PFSK-1 (cell line): ENCODE measurements at regions not wholly inside any gene's neighbourhood (a gene's known extent, or its start where the extent isn't known, plus 50 kb on each side); places are given as distances from the start of the nearest gene placed in this dataset.

ENCODE experiments used
- FOXP2 ChIP-seq: optimal IDR thresholded peaks from 2 replicates; pipeline ENCODE3; 2011; ENCODE audit warnings: borderline replicate concordance, control low read depth, inconsistent platforms; ENCODE audit not compliant: insufficient read depth; ENCODE audit errors: extremely low read length, extremely low read depth
- POLR2AphosphoS5 ChIP-seq: IDR thresholded peaks from 2 replicates; pipeline ENCODE4 v1.6.1; 2012; ENCODE audit warnings: low read depth, mild to moderate bottlenecking, control low read depth, low read length, moderate library complexity
- REST ChIP-seq, 2 experiments: IDR thresholded peaks; 2 replicates each; pipeline versions ENCODE4 v1.6.1 to v1.8.0; 2011 to 2012; ENCODE audit warnings: low read depth in 2 of 2, low read length in 2 of 2, control low read depth in 1 of 2, inconsistent platforms in 1 of 2, mild to moderate bottlenecking in 1 of 2, moderate library complexity in 1 of 2; ENCODE audit not compliant: insufficient read depth in 1 of 2
- SIN3A ChIP-seq: IDR thresholded peaks from 2 replicates; pipeline ENCODE4 v1.6.1; 2012; ENCODE audit warnings: mild to moderate bottlenecking, low read length, moderate library complexity, borderline replicate concordance; ENCODE audit not compliant: insufficient read depth
- TAF1 ChIP-seq: IDR thresholded peaks from 2 replicates; pipeline ENCODE4 v1.6.1; 2012; ENCODE audit warnings: low read length, control low read depth, borderline replicate concordance; ENCODE audit not compliant: insufficient read depth

- TF ChIP-seq SIN3A (no peak), TAF1 (no peak), POLR2AphosphoS5 (no peak), REST (IDR thresholded peaks at IDR 0.05; ENCODE audit: insufficient read depth in 1 of 2, low read depth in 2 of 2, low read length in 2 of 2) (no peak), FOXP2 (no peak)
These were observed 548.3 kb downstream of the GATA3 start for GRCh38 chr10:8602821-8603220.

GRCh38 chr10:8614054-8614565 lies 559.6 kb downstream of the GATA3 start:
- TF ChIP-seq TAF1: no peak
- TF ChIP-seq REST (IDR thresholded peaks at IDR 0.05; ENCODE audit: insufficient read depth in 1 of 2, low read depth in 2 of 2, low read length in 2 of 2): no peak
- TF ChIP-seq POLR2AphosphoS5: no peak
- TF ChIP-seq SIN3A: no peak
- TF ChIP-seq FOXP2: no peak

- TF ChIP-seq POLR2AphosphoS5 (no peak), SIN3A (no peak), REST (IDR thresholded peaks at IDR 0.05; ENCODE audit: insufficient read depth in 1 of 2, low read depth in 2 of 2, low read length in 2 of 2) (no peak), TAF1 (no peak), FOXP2 (no peak)
These were observed 560.6 kb downstream of the GATA3 start for GRCh38 chr10:8615118-8615517.

- TF ChIP-seq TAF1: no peak
- TF ChIP-seq POLR2AphosphoS5: no peak
- no peak for TF ChIP-seq REST (IDR thresholded peaks at IDR 0.05; ENCODE audit: insufficient read depth in 1 of 2, low read depth in 2 of 2, low read length in 2 of 2)
- no peak for TF ChIP-seq FOXP2
- TF ChIP-seq SIN3A: no peak
These were observed 561.7 kb downstream of the GATA3 start for GRCh38 chr10:8616166-8616565.

- TF ChIP-seq FOXP2: no peak
- no peak for TF ChIP-seq REST (IDR thresholded peaks at IDR 0.05; ENCODE audit: insufficient read depth in 1 of 2, low read depth in 2 of 2, low read length in 2 of 2)
- TF ChIP-seq TAF1: no peak
- TF ChIP-seq SIN3A: no peak
- TF ChIP-seq POLR2AphosphoS5: no peak
These were observed 563.3 kb downstream of the GATA3 start for GRCh38 chr10:8617792-8618191.
